Stimulated activated CD4-positive, alpha-beta T cell treated with anti-CD3 and anti-CD28 coated beads, Interleukin-15, amount 100 ng/mL, for 24 hours (primary cell): ENCODE measurements at regions not wholly inside any gene's neighbourhood (a gene's known extent, or its start where the extent isn't known, plus 50 kb on each side); places are given as distances from the start of the nearest gene placed in this dataset.

Experiments used
- DNase-seq: peaks from one replicate; pipeline ENCODE4 v3.0.0-alpha.2; 2020

DNA sequence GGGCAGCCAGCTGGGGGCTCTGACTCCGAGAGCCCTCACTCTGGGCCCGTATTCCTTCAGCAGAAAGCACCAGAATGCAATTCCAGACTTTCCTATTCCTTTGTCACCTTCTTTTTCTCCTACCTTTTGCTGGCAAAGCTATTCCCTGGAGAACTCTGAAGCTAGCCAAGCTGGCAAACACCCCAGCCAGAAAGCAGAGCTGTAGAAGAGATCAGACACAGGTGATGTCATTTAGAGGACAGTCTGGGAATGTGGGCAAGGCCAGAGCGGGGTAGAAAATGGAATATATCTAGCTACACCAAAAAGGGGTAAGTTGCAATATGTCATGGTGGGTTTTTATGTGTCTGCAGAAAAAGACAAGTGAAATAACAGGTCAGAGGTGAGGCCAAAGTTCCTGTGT, 205.1 kb downstream of the NXPE2 start:
- DNase-seq, result no peak

GRCh38 chr11:114886644-114887265, 208.4 kb downstream of the NXPE2 start:
- DNase-seq, result no peak

DNA sequence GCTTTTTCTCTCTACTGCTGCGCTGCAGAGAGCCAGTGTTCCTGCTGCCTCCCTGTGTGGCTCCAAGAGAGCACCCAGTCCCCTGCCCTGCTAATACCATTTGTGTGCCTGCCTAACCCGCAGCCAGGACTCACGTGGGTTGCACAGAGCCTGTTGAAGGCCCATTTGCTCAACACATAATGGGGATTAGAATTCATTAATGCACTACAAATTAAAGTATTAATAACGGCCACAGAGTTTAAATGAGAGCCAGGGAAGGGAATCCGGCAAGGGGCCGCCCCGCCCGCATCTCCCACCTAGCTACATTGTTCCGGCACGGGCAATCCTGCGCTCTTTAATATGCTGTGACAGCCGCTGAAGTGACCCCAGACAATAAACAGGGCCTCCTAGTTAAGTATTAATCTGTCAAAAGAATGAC, 211.3 kb downstream of the NXPE2 start:
- DNase-seq, result no peak

DNA sequence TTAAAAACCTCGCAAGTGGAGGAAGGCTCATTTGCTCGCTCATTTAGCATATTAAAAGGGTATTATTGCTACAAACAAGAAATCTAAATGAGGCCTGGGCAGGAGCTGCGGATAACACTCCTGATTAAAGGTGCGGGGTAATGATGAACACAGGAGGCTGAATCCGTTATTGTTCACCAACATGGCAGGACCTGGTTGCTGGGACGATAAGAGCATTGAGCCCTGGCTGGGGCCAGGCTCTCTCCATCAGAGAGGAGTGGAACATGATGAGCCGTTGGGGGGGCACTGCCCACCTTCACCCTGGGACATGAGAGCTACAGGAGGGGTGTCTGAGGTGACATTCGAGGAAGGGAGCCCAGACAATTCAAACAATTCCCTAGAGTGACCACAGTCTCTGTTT, 211.7 kb downstream of the NXPE2 start:
- DNase-seq, result no peak

DNA sequence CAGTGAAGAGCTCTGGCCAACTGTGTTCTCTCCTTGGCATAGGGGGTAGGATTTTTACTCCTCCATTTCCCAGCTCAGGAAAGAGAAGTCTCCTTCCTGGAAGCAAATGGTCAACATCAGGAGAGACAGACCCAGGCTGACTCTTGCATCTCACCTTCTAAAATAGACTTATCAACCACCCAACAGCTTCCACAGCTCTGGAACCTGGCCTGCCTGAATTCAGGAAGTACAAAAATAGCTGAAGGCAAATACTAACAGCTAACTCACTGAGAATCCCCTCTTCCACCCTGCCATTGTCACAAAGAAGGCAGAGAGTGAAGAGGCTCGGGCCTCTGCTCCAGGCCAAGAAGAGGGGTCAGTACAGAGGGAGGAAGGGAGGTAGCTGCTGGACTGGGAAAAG, 213.6 kb downstream of the NXPE2 start:
- DNase-seq, result no peak

DNA sequence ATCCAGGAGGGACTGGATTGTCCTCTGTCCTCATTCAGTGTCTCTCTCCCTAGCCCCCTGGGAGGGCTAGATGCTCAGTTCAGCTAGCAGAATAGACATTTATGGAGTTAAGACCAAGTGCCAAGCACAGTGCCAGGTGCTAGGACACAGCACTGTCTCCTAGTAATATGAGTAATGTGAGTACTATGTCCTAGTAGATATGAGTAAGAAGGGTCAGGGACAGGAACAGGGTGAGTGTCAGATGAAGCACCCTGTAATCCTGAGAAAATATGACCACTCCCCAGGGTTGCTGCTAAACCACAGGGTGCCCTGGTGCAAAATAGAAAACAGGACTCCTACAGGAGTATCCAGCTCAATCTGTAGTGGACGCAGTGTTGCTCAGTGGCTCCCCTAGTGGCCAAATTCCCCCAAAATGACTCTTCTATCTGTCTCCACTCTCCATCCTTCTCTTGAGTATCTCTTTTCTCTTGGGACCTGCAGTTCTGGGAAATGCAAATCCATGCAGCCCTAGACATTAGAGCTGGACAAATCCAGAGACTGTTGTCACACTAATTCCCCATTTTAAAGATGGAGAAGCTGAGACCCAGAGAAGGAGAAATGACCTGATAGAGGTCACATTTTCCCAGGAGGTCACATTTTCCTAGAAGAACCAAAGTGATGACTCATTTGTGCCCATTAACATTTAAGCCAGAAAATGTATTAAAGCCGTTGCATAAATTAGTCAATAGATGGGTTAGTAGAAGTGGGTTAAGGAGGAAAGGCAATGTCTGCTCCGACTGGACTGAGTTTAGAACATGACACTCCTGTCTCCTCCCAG, 214.3 kb downstream of the NXPE2 start:
- DNase-seq, result peak; percentile 19

GRCh38 chr11:114893329-114893728, 215.0 kb downstream of the NXPE2 start:
- DNase-seq, result no peak

DNA sequence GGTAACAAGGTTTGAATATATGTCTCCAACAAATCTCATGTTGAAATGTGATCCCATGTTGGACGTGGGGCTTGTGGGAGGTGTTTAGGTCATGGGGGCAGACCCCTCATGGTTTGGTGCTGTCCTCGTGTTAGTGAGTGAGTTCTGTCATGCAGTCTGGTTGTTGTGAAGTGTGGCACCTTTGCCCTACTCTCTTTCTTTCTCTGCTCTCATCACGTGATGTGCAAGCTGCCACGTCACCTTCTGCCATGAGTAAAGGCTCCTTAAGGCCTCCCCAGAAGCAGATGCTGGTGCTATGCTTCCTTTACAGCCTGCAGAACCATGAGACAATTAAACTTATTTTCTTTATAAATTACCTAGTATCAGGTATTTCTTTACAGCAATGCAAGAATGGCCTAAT, 218.3 kb downstream of the NXPE2 start:
- no peak for DNase-seq

GRCh38 chr11:114909866-114910265, 231.5 kb downstream of the NXPE2 start:
- no peak for DNase-seq

GRCh38 chr11:114912826-114913225, 234.5 kb downstream of the NXPE2 start:
- no peak for DNase-seq

DNA sequence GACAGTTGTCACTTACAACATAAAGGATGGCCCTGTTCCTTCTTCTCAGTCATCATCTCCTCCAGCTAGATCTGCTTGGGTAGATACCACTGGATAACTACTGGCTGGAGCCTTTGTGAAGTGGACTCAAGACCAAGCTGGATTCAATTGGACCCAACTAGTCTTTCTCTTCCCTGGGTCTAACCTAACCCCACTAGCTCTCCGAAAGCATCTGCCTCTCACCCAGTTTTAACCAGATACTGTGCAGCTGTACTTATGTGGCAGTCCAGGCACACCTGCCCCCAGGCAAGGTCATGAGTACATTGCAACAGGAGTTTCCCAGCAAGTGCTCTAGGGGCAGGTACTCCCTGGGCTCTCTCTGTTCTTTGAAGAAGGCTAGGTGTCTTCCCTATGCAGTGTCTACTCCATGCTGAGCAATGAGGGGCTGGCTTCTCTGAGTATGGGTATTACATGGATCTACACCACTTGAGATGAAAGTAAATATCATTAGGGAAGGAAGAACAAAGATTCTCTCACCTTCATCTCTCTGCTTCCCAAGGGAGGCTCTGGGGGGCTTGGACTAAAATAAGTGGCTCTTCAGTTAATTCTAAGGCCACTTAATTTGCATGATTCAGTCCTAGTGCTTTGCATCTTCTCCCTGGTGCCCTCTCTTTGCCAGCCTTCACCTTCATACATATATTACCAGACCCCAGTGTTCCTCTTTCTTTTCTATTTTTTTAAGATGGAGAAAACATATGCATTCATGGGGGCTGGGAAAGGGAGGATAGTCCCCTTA, 236.1 kb downstream of the NXPE2 start:
- DNase-seq, result no peak

DNA sequence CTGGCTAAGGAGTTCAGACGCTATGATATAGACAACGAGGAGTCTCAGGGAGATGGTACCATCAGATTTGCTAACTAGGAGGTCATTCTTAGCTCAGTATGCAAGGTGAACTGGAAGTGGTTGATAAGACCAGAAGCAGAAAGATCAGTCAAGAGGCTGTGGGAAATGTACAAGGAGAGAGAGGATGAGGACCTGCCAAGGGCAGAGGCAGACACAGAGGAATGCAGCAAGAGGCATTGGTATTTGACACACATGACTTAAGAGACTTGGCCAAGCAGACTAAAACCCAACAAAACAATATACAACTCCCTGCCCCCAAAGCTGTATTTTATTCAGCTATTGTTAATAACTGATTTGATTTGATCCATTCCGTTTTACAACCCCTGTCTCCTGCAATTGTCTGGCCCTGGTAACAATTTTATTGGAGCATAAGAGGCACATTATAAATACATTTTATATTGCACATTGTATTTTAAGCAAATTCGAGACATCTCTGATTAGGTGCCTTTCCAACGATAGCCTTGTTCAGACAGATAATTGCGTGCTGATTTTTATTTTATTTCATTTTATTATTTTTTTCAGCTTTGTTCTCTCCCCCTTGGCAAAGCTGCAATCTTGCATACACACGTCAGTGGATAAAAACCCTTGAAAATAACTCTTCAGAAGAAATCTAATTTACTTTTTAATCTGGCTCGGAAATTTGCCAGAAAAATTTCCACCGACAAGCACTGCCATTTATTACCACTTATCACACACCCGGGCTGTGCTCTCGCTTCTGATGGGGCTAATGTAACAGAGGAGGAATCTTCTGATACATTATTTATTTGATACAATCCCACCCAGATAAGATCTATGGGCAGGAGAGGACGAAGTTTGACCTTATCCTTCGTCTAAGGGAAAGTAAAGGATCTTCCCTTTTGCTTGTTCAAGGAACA, 237.8 kb downstream of the NXPE2 start:
- no peak for DNase-seq

GRCh38 chr11:114918286-114918685, 240.0 kb downstream of the NXPE2 start:
- no peak for DNase-seq

GRCh38 chr11:114921697-114922096, 243.4 kb downstream of the NXPE2 start:
- DNase-seq, result no peak

DNA sequence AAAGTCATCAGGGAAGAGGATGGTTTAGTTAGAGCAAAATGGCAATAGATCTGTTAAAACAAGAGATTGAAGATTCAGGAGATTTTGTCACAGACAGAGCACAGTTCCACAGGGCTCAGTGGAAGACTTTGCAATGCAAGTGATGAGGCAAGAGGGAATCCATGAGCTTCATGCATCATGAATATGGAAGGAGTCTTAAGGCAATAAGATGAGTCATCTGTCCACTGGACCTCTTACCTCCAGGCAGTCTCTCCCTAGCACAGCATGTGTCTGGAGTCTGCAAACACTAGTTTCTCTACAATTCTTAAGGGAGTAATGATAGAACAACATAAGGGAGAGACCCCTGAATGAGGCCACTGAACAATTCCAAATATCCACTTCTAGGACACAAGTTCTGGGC, 245.7 kb downstream of the NXPE2 start:
- DNase-seq, result no peak

GRCh38 chr11:114925591-114925990, 247.3 kb downstream of the NXPE2 start:
- no peak for DNase-seq

DNA sequence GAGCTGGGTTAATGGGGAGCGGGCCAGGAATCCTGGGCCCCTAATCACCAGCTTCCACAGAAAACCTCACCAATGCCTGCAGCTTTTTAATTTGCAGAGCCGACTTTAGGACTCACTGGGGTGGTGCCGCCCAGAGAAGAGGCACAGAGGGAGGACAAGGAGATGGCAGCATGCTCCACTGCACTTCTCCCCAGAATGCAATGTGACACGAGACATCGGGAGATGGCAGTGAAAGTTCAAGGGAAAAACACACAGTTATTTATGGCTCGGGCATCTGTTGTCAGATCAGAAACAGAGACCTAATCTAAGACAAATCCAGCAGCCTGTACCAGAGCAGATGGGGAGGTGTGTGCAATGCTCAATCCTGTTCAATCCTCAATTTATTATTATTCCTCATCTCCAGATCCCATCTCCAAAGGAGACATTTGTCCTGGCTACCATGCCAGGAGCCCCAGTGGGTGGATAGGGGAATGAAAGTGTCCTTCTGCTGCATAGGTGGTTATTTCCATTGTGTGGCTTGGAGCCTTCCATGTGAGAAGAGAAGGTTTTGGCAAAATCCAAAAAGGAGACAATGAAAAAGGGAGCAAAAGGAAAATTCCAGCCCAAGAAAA, 250.0 kb downstream of the NXPE2 start:
- no peak for DNase-seq

DNA sequence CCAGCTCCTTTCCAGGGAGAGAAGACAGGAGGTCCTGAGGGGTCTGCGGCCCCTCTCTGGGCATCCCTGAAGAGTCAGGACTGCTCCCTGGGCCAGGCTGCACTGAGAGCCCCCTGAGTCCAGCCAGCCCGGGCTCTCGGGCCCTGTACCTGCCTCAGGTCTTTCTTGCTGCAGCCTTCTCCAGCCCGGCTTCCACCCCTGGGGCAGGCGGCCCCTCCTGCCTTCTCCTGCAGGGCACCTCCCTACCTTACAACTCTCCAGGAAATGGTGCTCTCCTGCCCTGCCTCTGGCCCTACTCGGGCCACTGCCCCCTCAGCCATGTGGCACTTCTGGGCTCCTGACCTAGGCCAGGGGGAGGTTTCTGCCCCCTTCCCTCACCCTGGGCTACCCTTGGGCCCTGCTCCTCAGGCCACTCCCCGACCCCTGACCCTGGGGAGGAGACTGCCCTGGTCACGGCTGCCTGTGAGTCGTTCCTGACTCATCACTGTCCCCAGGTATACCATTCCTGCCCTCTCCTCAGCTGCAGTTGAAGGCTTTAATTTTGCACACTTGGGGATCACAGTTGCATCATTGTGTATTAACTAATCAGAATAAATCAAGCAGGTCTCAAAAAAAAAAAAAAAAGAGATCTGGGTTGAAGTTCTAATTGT, 251.1 kb downstream of the NXPE2 start:
- DNase-seq, result no peak

DNA sequence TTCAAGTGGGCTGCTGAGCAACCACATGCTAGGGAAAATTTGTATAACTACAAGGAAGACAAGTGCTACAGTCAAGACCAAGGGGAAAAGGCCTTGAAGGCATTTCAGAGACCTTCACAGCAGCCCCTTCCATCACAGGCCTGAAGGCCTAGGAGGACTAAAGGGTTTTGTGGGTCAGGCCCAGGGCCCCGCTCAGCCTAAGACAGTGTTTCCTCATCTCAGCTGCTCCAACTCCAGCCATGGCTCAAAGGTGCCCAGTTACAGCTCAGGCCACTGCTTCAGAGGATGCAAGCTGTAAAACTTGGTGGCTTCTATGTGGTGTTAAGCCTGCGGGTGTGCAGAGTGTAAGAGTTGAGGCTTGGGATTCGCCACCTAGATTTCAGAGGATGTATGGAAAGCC, 260.5 kb downstream of the NXPE2 start:
- no peak for DNase-seq

GRCh38 chr11:114942207-114942606, 263.9 kb downstream of the NXPE2 start:
- no peak for DNase-seq

DNA sequence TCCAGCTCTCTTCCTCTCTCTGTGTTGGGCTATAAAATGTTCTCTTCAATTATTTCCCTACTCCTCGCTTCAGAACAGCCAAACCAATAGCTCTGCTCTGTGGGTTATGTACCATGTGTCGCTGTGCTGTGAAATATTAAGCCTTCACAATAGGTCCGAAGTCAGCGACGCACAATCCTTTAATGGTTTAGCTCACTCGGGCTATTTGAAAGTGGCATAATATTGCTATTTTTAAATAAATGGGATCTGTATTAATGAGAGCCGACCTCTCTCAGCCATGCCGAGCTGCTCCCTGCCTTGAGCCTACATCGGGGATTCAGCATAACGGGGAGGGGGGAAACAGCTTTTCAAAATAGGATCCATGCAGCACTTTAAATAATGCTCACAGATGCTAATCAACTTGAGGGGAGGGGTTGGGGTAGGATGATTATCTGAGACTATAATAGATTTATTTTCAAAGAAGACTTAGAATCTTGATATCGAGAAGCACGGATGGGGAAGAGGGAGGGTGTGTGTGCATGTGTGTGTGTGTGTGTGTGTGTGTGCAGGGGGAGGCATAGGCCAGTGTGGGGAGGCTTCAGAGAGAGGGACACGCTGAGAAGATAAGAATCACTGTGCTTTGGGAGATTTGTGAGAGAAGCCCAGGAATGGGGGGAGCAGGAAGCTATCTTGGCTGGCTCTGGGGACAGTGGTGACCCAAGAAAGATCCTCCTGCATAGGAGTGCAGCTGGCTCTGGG, 271.5 kb downstream of the NXPE2 start:
- no peak for DNase-seq
